SK-N-MC (cell line): ENCODE measurements at regions not wholly inside any gene's neighbourhood (a gene's known extent, or its start where the extent isn't known, plus 50 kb on each side); places are given as distances from the start of the nearest gene placed in this dataset.

Source experiments
- DNase-seq: peaks from one replicate; pipeline ENCODE4 v3.0.0-alpha.2; 2011; ENCODE audit warnings: low read depth, low spot score
- H3K27ac ChIP-seq: fragments of 200-600 bp; sonication (generic); 2 replicates; pipeline ENCODE4 v1.5.1; 2016; ENCODE audit warnings: mixed run types
- H3K36me3 ChIP-seq: fragments of 200-600 bp; sonication (generic); 2 replicates; pipeline ENCODE4 v1.6.1; 2017; ENCODE audit warnings: antibody characterized with exemption, low read length, mixed read lengths; ENCODE audit not compliant: insufficient read depth
- H3K4me3 ChIP-seq: fragments of 200-600 bp; sonication (generic); 2 replicates; pipeline ENCODE4 v1.5.1; 2016
- H3K9ac ChIP-seq: fragments of 200-600 bp; sonication (generic); 2 replicates; pipeline ENCODE4 v1.8.0; 2017; ENCODE audit warnings: mixed run types, mixed read lengths; ENCODE audit not compliant: insufficient read length
- H3K9me3 ChIP-seq: fragments of 200-600 bp; sonication (generic); 2 replicates; pipeline ENCODE4 v1.6.1; 2017; ENCODE audit warnings: low read depth, mild to moderate bottlenecking, antibody characterized with exemption, low read length, moderate library complexity, mixed read lengths
- EZH2 ChIP-seq: fragments of 200-600 bp; sonication (generic); IDR thresholded peaks from one replicate; pipeline ENCODE4 v1.6.1; 2017; ENCODE audit warnings: antibody characterized with exemption
- FOXP2 ChIP-seq: optimal IDR thresholded peaks from 2 replicates; pipeline ENCODE3; 2011; ENCODE audit warnings: mild to moderate bottlenecking, moderate library complexity; ENCODE audit not compliant: insufficient read depth; ENCODE audit errors: extremely low read length, control extremely low read depth
- POLR2AphosphoS5 ChIP-seq: IDR thresholded peaks from 2 replicates; pipeline ENCODE4 v1.6.1; 2012; ENCODE audit warnings: mild to moderate bottlenecking, low read depth, low read length, borderline replicate concordance

GRCh38 chr18:78587096-78587495 is 392.5 kb upstream of the SALL3 start:
- Histone ChIP-seq H3K27ac (no peak overlapping the region), H3K36me3 (no peaks in the 10 kb centered on the region), H3K4me3 (no peak overlapping the region), H3K9me3 (no peaks in the 10 kb centered on the region), H3K9ac (no peak overlapping the region)
- no peak for DNase-seq
- TF ChIP-seq EZH2: no peak
- TF ChIP-seq FOXP2: no peak
- TF ChIP-seq POLR2AphosphoS5: no peak

DNA sequence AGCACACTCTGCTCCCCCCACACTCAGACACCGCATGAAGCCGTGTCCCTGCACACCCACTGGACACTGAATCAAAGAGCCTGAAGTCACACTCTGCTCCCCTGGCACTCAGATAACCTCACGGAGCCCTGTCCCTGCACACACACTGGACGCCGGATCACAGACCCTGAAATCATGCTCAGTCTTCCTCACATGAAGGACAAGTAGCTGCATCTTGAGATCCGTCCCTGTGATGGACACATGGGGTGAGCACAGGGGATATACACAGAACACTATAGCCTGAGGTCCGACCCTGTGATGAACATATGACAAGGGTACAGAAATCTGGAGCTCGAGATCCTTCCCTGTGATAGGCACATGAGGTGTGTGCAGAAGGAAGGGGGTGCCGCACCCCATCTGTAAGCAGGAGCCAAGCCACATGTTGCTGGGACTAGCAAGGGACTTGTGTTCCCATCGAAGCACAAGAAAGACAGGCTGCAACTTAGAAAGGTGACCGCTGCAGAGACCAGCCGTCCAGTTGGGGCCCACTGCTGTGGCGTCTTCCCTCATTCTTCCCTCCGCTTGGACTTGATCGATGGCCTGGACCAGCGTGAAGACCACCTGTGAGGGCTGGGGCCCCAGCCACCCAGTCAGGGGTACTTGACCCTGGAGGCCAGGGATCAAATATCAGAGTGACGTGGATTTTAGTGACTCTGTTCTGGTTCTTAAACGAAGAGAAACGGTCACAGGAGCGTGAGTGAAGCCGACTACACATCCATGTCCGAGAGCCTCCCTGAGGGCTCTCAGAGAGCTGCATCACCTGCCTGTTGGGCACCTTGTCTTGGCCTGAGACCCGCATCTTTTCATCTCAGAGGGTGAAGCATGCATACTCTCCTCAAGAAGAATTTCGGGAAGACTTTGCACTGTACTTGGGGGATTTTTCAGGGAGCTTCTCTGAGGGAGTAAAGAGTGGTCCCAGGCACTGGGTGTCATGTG is 391.7 kb upstream of the SALL3 start:
- TF ChIP-seq POLR2AphosphoS5 (no peak), FOXP2 (no peak), EZH2 (no peak)
- Histone ChIP-seq H3K9me3 (no peaks in the 10 kb centered on the region), H3K36me3 (no peaks in the 10 kb centered on the region), H3K9ac (no peak overlapping the region), H3K27ac (no peak overlapping the region), H3K4me3 (no peak overlapping the region)
- DNase-seq: no peak

DNA sequence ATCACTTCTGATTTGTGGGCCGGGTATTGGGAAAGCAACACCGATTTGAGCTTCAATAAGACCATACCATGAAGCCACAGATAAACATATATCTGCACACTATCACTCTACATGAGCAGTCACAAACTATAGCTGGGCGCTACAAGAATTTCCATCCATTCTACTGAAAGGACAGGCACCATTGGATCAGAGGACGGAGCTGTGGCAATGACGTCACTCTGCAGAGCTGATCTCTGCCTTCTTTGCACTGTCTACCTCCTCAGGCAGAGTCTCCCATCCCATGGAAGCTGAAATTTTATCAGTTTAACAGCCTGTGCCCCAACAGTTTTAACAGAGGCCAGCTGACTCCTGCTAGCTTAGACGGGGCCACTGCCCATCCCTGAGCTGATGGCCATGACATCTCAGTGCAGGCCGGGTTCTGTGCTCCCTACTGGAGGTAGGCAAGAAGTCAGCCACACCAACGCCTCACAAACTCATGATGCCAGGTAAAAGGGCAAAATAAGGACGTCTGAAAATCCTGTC is 389.6 kb upstream of the SALL3 start:
- Histone ChIP-seq H3K9ac (no peak overlapping the region), H3K4me3 (no peak overlapping the region), H3K27ac (no peak overlapping the region), H3K36me3 (no peaks in the 10 kb centered on the region), H3K9me3 (no peaks in the 10 kb centered on the region)
- TF ChIP-seq FOXP2 (no peak), POLR2AphosphoS5 (no peak), EZH2 (no peak)
- no peak for DNase-seq

- Histone ChIP-seq H3K4me3 (no peak overlapping the region), H3K9ac (no peak overlapping the region), H3K27ac (no peak overlapping the region), H3K36me3 (no peaks in the 10 kb centered on the region), H3K9me3 (no peaks in the 10 kb centered on the region)
- DNase-seq: no peak
- TF ChIP-seq EZH2 (no peak), FOXP2 (no peak), POLR2AphosphoS5 (no peak)
Observed at GRCh38 chr18:78595453-78595852, 384.2 kb upstream of the SALL3 start.

GRCh38 chr18:78595924-78596573 is 383.6 kb upstream of the SALL3 start:
- no peak overlapping the region for H3K9ac ChIP-seq
- no peaks in the 10 kb centered on the region for H3K36me3 ChIP-seq
- no peaks in the 10 kb centered on the region for H3K9me3 ChIP-seq
- no peak overlapping the region for H3K27ac ChIP-seq
- no peak for DNase-seq
- TF ChIP-seq POLR2AphosphoS5 (no peak), FOXP2 (no peak), EZH2 (no peak)
- no peak overlapping the region for H3K4me3 ChIP-seq

GRCh38 chr18:78596794-78597345 is 382.7 kb upstream of the SALL3 start:
- no peak for TF ChIP-seq EZH2
- TF ChIP-seq POLR2AphosphoS5: no peak
- TF ChIP-seq FOXP2: no peak
- H3K27ac ChIP-seq: no peak overlapping the region
- no peak for DNase-seq
- no peaks in the 10 kb centered on the region for H3K36me3 ChIP-seq
- H3K4me3 ChIP-seq: no peak overlapping the region
- no peaks in the 10 kb centered on the region for H3K9me3 ChIP-seq
- H3K9ac ChIP-seq: no peak overlapping the region

GRCh38 chr18:78601349-78601748 is 378.3 kb upstream of the SALL3 start:
- H3K9ac ChIP-seq: no peak overlapping the region
- H3K4me3 ChIP-seq: no peak overlapping the region
- no peak overlapping the region for H3K27ac ChIP-seq
- H3K36me3 ChIP-seq: no peaks in the 10 kb centered on the region
- TF ChIP-seq EZH2 (no peak), FOXP2 (no peak), POLR2AphosphoS5 (no peak)
- no peak for DNase-seq
- no peaks in the 10 kb centered on the region for H3K9me3 ChIP-seq

- H3K36me3 ChIP-seq: no peaks in the 10 kb centered on the region
- TF ChIP-seq POLR2AphosphoS5: no peak
- no peak for TF ChIP-seq EZH2
- no peak for TF ChIP-seq FOXP2
- no peak overlapping the region for H3K4me3 ChIP-seq
- DNase-seq: no peak
- H3K9ac ChIP-seq: no peak overlapping the region
- H3K9me3 ChIP-seq: no peaks in the 10 kb centered on the region
- H3K27ac ChIP-seq: no peak overlapping the region
Observed at GRCh38 chr18:78601923-78602322, 377.7 kb upstream of the SALL3 start.
